Naive B cell (primary cell): ENCODE measurements at regions not wholly inside any gene's neighbourhood (a gene's known extent, or its start where the extent isn't known, plus 50 kb on each side); places are given as distances from the start of the nearest gene placed in this dataset.

ENCODE experiments used
- ATAC-seq, 2 donors: fragments of 150-1000 bp; cut with Tn5 transposase; 2 replicates each; pipeline ENCODE4 v1.10.0; 2021; ENCODE audit warnings: low read depth in 2 of 2, mild to moderate bottlenecking in 2 of 2, moderate library complexity in 2 of 2
- DNase-seq: peaks from one replicate; pipeline ENCODE4 v3.0.0; 2022
- H3K27ac Mint-ChIP-seq, 6 donors: one replicate each; pipeline ENCODE4 v1.8.0; 2020 to 2022; ENCODE audit warnings: mild to moderate bottlenecking in 6 of 6, mixed read lengths in 6 of 6, moderate library complexity in 5 of 6, inconsistent platforms in 2 of 6
- H3K27me3 Mint-ChIP-seq, 3 donors: one replicate each; pipeline ENCODE4 v1.8.0; 2021 to 2022; ENCODE audit warnings: mixed read lengths in 3 of 3, mild to moderate bottlenecking in 1 of 3
- H3K36me3 Mint-ChIP-seq, 2 donors: one replicate each; pipeline ENCODE4 v1.8.0; 2020 to 2022; ENCODE audit warnings: mixed read lengths in 2 of 2, inconsistent platforms in 1 of 2, mild to moderate bottlenecking in 1 of 2
- H3K4me1 Mint-ChIP-seq, 3 donors: one replicate each; pipeline ENCODE4 v1.8.0; 2020 to 2022; ENCODE audit warnings: mixed read lengths in 3 of 3, inconsistent platforms in 1 of 3, mild to moderate bottlenecking in 1 of 3, moderate library complexity in 1 of 3
- H3K4me3 Mint-ChIP-seq, 8 donors: one replicate each; pipeline ENCODE4 v1.8.0; 2020 to 2022; ENCODE audit warnings: mild to moderate bottlenecking in 8 of 8, mixed read lengths in 8 of 8, moderate library complexity in 8 of 8, inconsistent platforms in 2 of 8
- H3K9me3 Mint-ChIP-seq, 7 donors: one replicate each; pipeline ENCODE4 v1.8.0; 2020 to 2022; ENCODE audit warnings: mixed read lengths in 7 of 7, mild to moderate bottlenecking in 5 of 7, inconsistent platforms in 2 of 7, moderate library complexity in 1 of 7

GRCh38 chr4:171017593-171017992, 795.6 kb upstream of the GALNTL6 start:
- H3K36me3 Mint-ChIP-seq, result no peaks in the 10 kb centered on the region
- H3K27me3 Mint-ChIP-seq, result no peaks in the 10 kb centered on the region
- H3K27ac Mint-ChIP-seq, result no peak overlapping the region
- ATAC-seq (no peak), DNase-seq (no peak)
- H3K4me3 Mint-ChIP-seq, result no peak overlapping the region
- H3K9me3 Mint-ChIP-seq, result no peaks in the 10 kb centered on the region
- no peaks in the 10 kb centered on the region for H3K4me1 Mint-ChIP-seq

GRCh38 chr4:171016145-171016544, 797.1 kb upstream of the GALNTL6 start:
- ATAC-seq (no peak), DNase-seq (no peak)
- Mint-ChIP-seq H3K4me3 (no peak overlapping the region), H3K27ac (no peak overlapping the region), H3K27me3 (no peaks in the 10 kb centered on the region), H3K36me3 (no peaks in the 10 kb centered on the region), H3K9me3 (peaks cover 0 to under 1% (median 0%) of the 10 kb centered on the region in 7 donors), H3K4me1 (no peaks in the 10 kb centered on the region)

GRCh38 chr4:171015441-171015840, 797.8 kb upstream of the GALNTL6 start:
- H3K9me3 Mint-ChIP-seq, result peaks cover 0 to 5% (median 0%) of the 10 kb centered on the region in 7 donors
- H3K4me3 Mint-ChIP-seq, result no peak overlapping the region

GRCh38 chr4:171007618-171008390, 805.4 kb upstream of the GALNTL6 start:
- no peak for DNase-seq
- no peak for ATAC-seq
- Mint-ChIP-seq H3K36me3 (no peaks in the 10 kb centered on the region), H3K27ac (no peak overlapping the region), H3K27me3 (no peaks in the 10 kb centered on the region), H3K4me1 (no peaks in the 10 kb centered on the region), H3K4me3 (no peak overlapping the region), H3K9me3 (peaks cover 0 to 5% (median 0%) of the 10 kb centered on the region in 7 donors)

More at GRCh38 chr4:171015441-171015840, 797.8 kb upstream of the GALNTL6 start:
- no peak for DNase-seq
- Mint-ChIP-seq H3K27ac (no peak overlapping the region), H3K4me1 (no peaks in the 10 kb centered on the region), H3K36me3 (no peaks in the 10 kb centered on the region), H3K27me3 (no peaks in the 10 kb centered on the region)
- no peak for ATAC-seq

GRCh38 chr4:171002246-171002645, 811.0 kb upstream of the GALNTL6 start:
- Mint-ChIP-seq H3K27ac (no peak overlapping the region), H3K4me3 (no peak overlapping the region), H3K27me3 (no peaks in the 10 kb centered on the region), H3K9me3 (peaks cover 0 to 2% (median 0%) of the 10 kb centered on the region in 7 donors), H3K36me3 (no peaks in the 10 kb centered on the region), H3K4me1 (no peaks in the 10 kb centered on the region)
- ATAC-seq (no peak), DNase-seq (no peak)

- H3K27me3 Mint-ChIP-seq, result no peaks in the 10 kb centered on the region
- no peaks in the 10 kb centered on the region for H3K4me1 Mint-ChIP-seq
- no peak overlapping the region for H3K4me3 Mint-ChIP-seq
- DNase-seq (no peak), ATAC-seq (peak in 1 of 2 donors; percentile 39)
- no peak overlapping the region for H3K27ac Mint-ChIP-seq
- no peaks in the 10 kb centered on the region for H3K36me3 Mint-ChIP-seq
- no peaks in the 10 kb centered on the region for H3K9me3 Mint-ChIP-seq
These were observed 822.1 kb upstream of the GALNTL6 start for GRCh38 chr4:170990989-170991589.

- Mint-ChIP-seq H3K36me3 (no peaks in the 10 kb centered on the region), H3K4me1 (no peaks in the 10 kb centered on the region), H3K27me3 (no peaks in the 10 kb centered on the region), H3K9me3 (no peaks in the 10 kb centered on the region), H3K4me3 (no peak overlapping the region), H3K27ac (no peak overlapping the region)
- no peak for ATAC-seq
- no peak for DNase-seq
These were observed 824.8 kb upstream of the GALNTL6 start for GRCh38 chr4:170988446-170988845.

GRCh38 chr4:170979736-170980135, 833.5 kb upstream of the GALNTL6 start:
- Mint-ChIP-seq H3K4me3 (no peak overlapping the region), H3K4me1 (no peaks in the 10 kb centered on the region), H3K27me3 (no peaks in the 10 kb centered on the region), H3K36me3 (no peaks in the 10 kb centered on the region), H3K9me3 (peaks cover 0 to 5% (median 0%) of the 10 kb centered on the region in 7 donors), H3K27ac (no peak overlapping the region)
- DNase-seq (no peak), ATAC-seq (no peak)

- no peak overlapping the region for H3K4me3 Mint-ChIP-seq
- H3K36me3 Mint-ChIP-seq, result no peaks in the 10 kb centered on the region
- H3K9me3 Mint-ChIP-seq, result peaks cover 0 to 8% (median 0%) of the 10 kb centered on the region in 7 donors
- no peak overlapping the region for H3K27ac Mint-ChIP-seq
- no peaks in the 10 kb centered on the region for H3K4me1 Mint-ChIP-seq
- H3K27me3 Mint-ChIP-seq, result no peaks in the 10 kb centered on the region
- no peak for DNase-seq
- no peak for ATAC-seq
These were observed 834.2 kb upstream of the GALNTL6 start for GRCh38 chr4:170978990-170979389.

GRCh38 chr4:170949084-170949483, 859.3 kb upstream of the AADAT start:
- DNase-seq (no peak), ATAC-seq (no peak)
- no peaks in the 10 kb centered on the region for H3K4me1 Mint-ChIP-seq
- no peak overlapping the region for H3K4me3 Mint-ChIP-seq
- H3K36me3 Mint-ChIP-seq, result no peaks in the 10 kb centered on the region
- H3K9me3 Mint-ChIP-seq, result no peaks in the 10 kb centered on the region
- H3K27ac Mint-ChIP-seq, result no peak overlapping the region
- no peaks in the 10 kb centered on the region for H3K27me3 Mint-ChIP-seq

GRCh38 chr4:170940043-170940724, 850.4 kb upstream of the AADAT start:
- H3K27ac Mint-ChIP-seq, result no peak overlapping the region

GRCh38 chr4:170938588-170938987, 848.8 kb upstream of the AADAT start:
- Mint-ChIP-seq H3K9me3 (peaks cover 0 to 15% (median 10%) of the 10 kb centered on the region in 7 donors), H3K4me3 (no peak overlapping the region), H3K4me1 (no peaks in the 10 kb centered on the region), H3K27me3 (no peaks in the 10 kb centered on the region), H3K36me3 (no peaks in the 10 kb centered on the region), H3K27ac (no peak overlapping the region)
- DNase-seq (no peak), ATAC-seq (no peak)

More at GRCh38 chr4:170940043-170940724, 850.4 kb upstream of the AADAT start:
- no peak for ATAC-seq
- Mint-ChIP-seq H3K36me3 (no peaks in the 10 kb centered on the region), H3K27me3 (no peaks in the 10 kb centered on the region), H3K9me3 (peaks cover 0 to 15% (median 10%) of the 10 kb centered on the region in 7 donors), H3K4me1 (no peaks in the 10 kb centered on the region), H3K4me3 (no peak overlapping the region)
- DNase-seq, result no peak

GRCh38 chr4:170931321-170931720, 841.6 kb upstream of the AADAT start:
- H3K27me3 Mint-ChIP-seq, result no peaks in the 10 kb centered on the region
- H3K4me3 Mint-ChIP-seq, result no peak overlapping the region
- no peaks in the 10 kb centered on the region for H3K9me3 Mint-ChIP-seq

GRCh38 chr4:170888660-170889059, 798.9 kb upstream of the AADAT start:
- peaks cover 0 to under 1% of the 10 kb centered on the region in 2 donors for H3K36me3 Mint-ChIP-seq

More at GRCh38 chr4:170931321-170931720, 841.6 kb upstream of the AADAT start:
- no peak overlapping the region for H3K27ac Mint-ChIP-seq
- H3K4me1 Mint-ChIP-seq, result no peaks in the 10 kb centered on the region
- no peak for ATAC-seq
- DNase-seq, result no peak
- H3K36me3 Mint-ChIP-seq, result no peaks in the 10 kb centered on the region

More at GRCh38 chr4:170888660-170889059, 798.9 kb upstream of the AADAT start:
- no peaks in the 10 kb centered on the region for H3K27me3 Mint-ChIP-seq
- H3K4me3 Mint-ChIP-seq, result no peak overlapping the region
- no peak overlapping the region for H3K27ac Mint-ChIP-seq
- ATAC-seq, result no peak
- no peak for DNase-seq
- no peaks in the 10 kb centered on the region for H3K4me1 Mint-ChIP-seq
- peaks cover 0 to 12% (median 4%) of the 10 kb centered on the region in 7 donors for H3K9me3 Mint-ChIP-seq
